Stomach (tissue), 4 donors: ENCODE measurements at regions not wholly inside any gene's neighbourhood (a gene's known extent, or its start where the extent isn't known, plus 50 kb on each side); places are given as distances from the start of the nearest gene placed in this dataset.

ENCODE experiments used
- EP300 ChIP-seq: sonication (generic); formaldehyde crosslinking; IDR thresholded peaks from one replicate; pipeline ENCODE4 v1.6.1; 2017; ENCODE audit warnings: antibody characterized with exemption
- POLR2A ChIP-seq, 4 donors: fragments of 450-650 bp; IDR thresholded peaks; one replicate each; pipeline ENCODE4 v1.6.1; 2016; ENCODE audit warnings: antibody characterized with exemption in 4 of 4, control low read depth in 2 of 4, mild to moderate bottlenecking in 1 of 4, moderate library complexity in 1 of 4
- POLR2AphosphoS5 ChIP-seq, 3 donors: sonication (generic); formaldehyde crosslinking; IDR thresholded peaks; one replicate each; pipeline ENCODE4 v1.6.1; 2016; ENCODE audit warnings: antibody characterized with exemption in 3 of 3
- TF ChIP-seq, protein P1 (sequence below), 7 experiments: fragments of 450-650 bp in 4 of 7; fragments of 200-600 bp in 3 of 7; sonication (generic) in 3 of 7; IDR thresholded peaks; one replicate each; pipeline ENCODE4 v1.5.1; 2016 to 2019; ENCODE audit warnings: antibody characterized with exemption in 7 of 7, control low read depth in 2 of 7, mild to moderate bottlenecking in 1 of 7

DNA sequence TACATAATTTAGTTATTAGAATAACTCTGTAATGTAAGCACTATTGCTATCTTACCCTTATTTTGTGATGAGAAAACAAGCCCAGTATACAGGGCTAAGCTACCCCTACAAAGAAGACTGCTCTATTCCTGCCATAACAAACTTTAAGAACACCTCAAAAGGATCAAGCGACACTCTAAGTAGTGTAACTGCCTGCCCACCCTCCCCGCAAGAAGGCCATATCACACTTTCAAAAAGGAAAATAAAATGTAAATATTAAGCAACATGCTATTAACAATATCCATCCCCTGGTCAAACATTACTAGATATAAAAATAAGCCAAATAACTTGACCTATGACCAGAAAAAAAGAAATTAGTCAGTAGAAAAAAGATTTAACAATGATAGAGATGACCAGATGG lies 741.7 kb upstream of the CNTNAP5 start:
- TF ChIP-seq, protein P1, sequence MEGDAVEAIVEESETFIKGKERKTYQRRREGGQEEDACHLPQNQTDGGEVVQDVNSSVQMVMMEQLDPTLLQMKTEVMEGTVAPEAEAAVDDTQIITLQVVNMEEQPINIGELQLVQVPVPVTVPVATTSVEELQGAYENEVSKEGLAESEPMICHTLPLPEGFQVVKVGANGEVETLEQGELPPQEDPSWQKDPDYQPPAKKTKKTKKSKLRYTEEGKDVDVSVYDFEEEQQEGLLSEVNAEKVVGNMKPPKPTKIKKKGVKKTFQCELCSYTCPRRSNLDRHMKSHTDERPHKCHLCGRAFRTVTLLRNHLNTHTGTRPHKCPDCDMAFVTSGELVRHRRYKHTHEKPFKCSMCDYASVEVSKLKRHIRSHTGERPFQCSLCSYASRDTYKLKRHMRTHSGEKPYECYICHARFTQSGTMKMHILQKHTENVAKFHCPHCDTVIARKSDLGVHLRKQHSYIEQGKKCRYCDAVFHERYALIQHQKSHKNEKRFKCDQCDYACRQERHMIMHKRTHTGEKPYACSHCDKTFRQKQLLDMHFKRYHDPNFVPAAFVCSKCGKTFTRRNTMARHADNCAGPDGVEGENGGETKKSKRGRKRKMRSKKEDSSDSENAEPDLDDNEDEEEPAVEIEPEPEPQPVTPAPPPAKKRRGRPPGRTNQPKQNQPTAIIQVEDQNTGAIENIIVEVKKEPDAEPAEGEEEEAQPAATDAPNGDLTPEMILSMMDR (IDR thresholded peaks at IDR 0.05): no peak
- TF ChIP-seq POLR2A (IDR thresholded peaks at IDR 0.05): no peak
- TF ChIP-seq POLR2AphosphoS5 (IDR thresholded peaks at IDR 0.05): no peak
- no peak for TF ChIP-seq EP300
